ENCODE measurements at regions not wholly inside any gene's neighbourhood (a gene's known extent, or its start where the extent isn't known, plus 50 kb on each side); places are given as distances from the start of the nearest gene placed in this dataset.

GRCh38 chr1:90190523-90190922 lies 195.6 kb downstream of the ZNF326 start:
- in situ Hi-C loops (cut with MboI; ENCODE audit: low pct_unique_long_range_greater_than_20kb, low sequenced_read_pairs) = no loop called here
- no peak for DNase-seq

DNA sequence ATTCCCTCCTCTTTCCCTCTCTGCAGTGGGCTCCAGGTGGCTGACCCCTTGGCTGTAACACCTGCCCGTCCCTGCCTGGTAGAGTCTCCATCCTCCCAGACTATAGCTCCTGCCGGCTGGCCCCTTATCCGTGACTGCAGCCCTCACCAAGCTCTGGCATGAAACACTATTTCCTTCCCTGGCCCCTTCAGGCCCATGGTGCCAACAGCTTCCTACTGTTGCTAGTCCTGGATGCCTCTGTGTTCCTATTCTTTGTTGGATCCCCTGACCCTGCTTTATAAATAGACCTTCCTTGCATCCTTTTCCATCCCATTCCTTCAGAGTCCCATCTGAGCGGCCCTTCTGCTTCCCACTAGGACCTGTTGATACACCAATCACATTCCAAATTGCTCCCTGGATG lies 195.0 kb downstream of the ZNF326 start:
- in situ Hi-C loops (cut with MboI; ENCODE audit: low pct_unique_long_range_greater_than_20kb, low sequenced_read_pairs) = no loop called here
- no peak for DNase-seq

DNA sequence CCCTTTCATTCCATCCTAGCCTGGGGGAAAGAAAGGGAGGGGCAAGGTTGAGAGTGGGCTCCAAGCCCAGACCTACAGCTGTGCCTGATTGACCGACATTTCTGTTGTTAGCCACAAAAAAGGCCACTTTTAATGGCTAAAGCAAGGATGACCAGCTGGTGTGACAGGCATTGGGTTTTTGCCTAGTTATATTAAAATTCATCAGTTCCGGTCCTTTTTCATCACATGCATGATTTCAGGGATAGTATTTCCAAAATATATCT lies 192.3 kb downstream of the ZNF326 start:
- in situ Hi-C loops (cut with MboI; ENCODE audit: low pct_unique_long_range_greater_than_20kb, low sequenced_read_pairs) = no loop called here
- DNase-seq = no peak

DNA sequence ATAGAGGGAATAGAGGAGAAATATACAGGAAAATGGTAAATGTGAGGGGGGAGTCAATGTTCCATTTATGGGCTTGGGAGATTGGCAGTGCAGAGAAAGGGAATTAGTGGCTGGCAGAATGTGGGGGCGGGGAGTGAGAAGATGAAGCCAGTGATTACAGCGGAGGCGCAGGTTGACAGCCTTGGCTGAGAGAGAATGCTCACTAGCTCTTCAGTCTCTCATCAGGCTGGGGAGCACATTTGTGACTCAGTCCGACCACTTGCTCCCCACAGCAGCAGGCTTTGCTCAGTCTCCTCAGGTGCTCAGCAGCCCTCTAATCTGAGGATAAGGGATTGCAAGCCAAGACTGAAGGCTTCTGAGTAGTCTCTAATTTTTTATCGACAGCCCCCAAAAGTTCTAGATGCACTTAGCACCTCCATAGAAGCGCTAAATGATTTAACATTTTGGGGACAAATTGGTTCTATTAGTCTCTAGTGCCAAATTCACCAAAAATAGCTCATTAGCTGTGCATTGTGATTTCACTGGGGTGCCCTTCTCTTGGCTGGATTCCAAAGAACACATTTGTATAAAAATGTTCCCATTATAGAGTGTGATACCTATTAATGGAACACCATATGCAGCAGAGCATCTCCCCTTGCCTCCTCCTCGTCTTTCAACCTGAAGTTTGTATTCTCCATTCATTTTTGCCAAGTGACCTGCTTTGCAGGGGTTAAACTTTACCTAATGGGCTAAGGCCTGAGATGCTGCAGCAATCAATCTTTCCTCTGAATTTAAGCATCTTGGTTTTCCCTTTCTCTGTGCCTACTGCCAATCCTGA lies 191.8 kb downstream of the ZNF326 start:
- in situ Hi-C loops (cut with MboI; ENCODE audit: low pct_unique_long_range_greater_than_20kb, low sequenced_read_pairs) = no loop called here
- DNase-seq = no peak

GRCh38 chr1:90176530-90176929 lies 181.6 kb downstream of the ZNF326 start:
- DNase-seq = no peak
- in situ Hi-C loops (cut with MboI; ENCODE audit: low pct_unique_long_range_greater_than_20kb, low sequenced_read_pairs) = no loop called here

DNA sequence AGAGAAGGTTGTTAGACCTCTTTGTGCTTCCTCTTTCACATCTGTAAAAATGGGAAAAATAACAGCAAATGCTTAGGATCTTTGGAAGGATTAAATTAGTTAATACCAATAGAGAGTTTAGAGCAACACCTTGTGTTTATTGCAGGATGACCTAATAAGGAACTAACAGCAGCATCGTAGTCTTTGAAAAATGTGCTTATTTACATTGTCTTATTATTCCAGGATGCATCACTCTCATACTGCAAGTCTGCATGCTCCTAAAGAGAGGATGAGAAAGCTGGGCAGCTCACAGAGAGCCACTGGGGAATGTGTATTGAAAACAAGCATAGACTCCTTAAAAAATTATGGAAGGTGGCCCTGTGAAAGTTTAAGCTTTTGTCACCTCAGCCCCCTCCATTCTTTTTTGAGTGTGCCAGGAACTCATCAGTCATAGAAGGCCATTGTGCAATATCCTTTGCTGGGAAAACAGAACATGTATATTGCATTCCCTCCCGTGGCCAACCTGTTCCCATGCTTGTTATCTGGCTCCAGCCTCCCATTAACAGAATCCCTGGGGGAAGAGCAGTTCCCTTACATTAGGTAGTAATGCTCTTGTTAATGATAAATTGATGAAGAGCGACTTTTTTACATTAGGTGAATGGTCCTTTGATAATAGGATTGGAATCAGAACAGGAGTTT lies 180.7 kb downstream of the ZNF326 start:
- in situ Hi-C loops (cut with MboI; ENCODE audit: low pct_unique_long_range_greater_than_20kb, low sequenced_read_pairs) = no loop called here
- DNase-seq = no peak

DNA sequence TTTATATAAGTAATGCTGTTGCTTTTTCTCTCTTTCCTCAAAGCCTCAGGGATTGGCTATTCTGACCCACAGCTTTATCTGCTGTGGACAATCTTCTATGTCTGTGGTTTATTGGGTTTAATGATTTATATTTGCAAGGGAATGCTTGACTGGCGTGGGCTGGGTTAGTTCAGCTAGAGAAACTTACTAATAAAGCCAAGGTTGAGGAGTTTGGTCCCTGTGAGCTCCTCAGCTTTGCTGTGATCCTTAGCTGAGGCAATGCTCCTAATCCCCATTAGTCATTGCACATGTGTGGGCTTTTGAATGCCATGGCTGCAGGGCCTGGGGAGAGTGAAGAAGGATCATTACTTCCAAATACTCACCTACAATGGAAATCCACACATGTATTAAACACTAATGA lies 179.3 kb downstream of the ZNF326 start:
- in situ Hi-C loops (cut with MboI; ENCODE audit: low pct_unique_long_range_greater_than_20kb, low sequenced_read_pairs) = no loop called here
- DNase-seq = no peak

- no peak for DNase-seq
- in situ Hi-C loops (cut with MboI; ENCODE audit: low pct_unique_long_range_greater_than_20kb, low sequenced_read_pairs) = no loop called here
Observed at GRCh38 chr1:90162216-90162615, 167.3 kb downstream of the ZNF326 start.

- in situ Hi-C loops (cut with MboI; ENCODE audit: low pct_unique_long_range_greater_than_20kb, low sequenced_read_pairs) = no loop called here
Observed at GRCh38 chr1:90161625-90162024, 166.7 kb downstream of the ZNF326 start.

GRCh38 chr1:90155721-90156487 lies 161.0 kb downstream of the ZNF326 start:
- in situ Hi-C loops (cut with MboI; ENCODE audit: low pct_unique_long_range_greater_than_20kb, low sequenced_read_pairs) = no loop called here
- no peak for DNase-seq

More at GRCh38 chr1:90161625-90162024, 166.7 kb downstream of the ZNF326 start:
- no peak for DNase-seq

DNA sequence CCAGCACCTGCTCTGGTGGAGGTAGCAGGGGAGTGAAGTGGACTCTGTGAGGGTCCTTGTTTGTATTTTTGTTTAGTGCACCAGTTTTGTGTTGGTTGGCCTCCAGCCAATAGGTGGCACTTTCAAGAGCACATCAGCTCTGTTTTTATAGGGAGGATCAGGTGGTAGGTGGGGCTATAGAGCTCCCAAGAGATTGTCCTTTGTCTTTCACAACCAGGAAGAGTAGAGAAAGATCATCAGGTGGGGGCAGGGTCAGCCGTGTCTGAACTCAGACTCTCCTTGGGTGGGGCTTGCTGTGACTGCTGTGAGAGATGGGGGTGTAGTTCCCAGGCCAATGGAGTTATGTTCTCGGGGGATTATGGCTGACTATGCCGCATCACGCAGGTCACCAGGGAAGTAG lies 159.8 kb downstream of the ZNF326 start:
- in situ Hi-C loops (cut with MboI; ENCODE audit: low pct_unique_long_range_greater_than_20kb, low sequenced_read_pairs) = no loop called here
- DNase-seq = no peak

DNA sequence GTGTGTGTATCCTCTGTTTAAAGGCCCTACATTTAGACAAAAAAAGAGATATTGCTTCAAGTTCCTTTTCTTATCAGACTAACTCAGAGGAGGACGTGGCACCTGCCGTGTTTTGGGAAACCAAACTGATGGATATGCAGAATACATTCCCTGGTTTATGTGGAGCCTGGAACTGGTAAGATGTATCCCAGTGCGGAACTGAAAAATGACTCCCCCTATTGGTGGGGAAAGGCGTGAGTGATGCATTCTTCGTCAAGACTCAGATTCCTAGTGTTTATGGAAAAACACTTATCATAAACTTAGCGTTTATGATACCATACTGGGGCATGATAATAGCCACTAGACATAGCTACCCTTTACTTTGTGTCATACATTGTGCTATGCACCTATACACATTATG lies 154.2 kb downstream of the ZNF326 start:
- in situ Hi-C loops (cut with MboI; ENCODE audit: low pct_unique_long_range_greater_than_20kb, low sequenced_read_pairs) = no loop called here
- no peak for DNase-seq

DNA sequence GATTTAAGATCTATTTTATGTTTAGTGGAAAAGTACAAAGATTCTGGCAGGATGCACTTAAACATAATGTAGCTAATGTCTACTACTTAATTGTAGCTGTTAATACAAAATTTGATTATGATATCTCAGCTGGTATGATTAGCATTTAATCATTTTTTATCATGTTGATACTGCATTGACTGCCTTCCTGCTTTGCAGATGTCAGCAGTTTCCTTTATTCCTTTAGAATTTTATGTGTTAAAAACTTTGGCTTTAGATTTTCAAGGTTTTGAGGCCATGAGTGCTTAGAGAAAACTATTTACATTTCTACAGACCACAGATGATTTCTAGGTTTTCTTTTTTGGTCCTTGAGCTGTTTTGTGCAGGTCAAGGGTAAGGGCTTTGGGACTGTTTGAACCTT lies 152.2 kb downstream of the ZNF326 start:
- no peak for DNase-seq
- in situ Hi-C loops (cut with MboI; ENCODE audit: low pct_unique_long_range_greater_than_20kb, low sequenced_read_pairs) = no loop called here

DNA sequence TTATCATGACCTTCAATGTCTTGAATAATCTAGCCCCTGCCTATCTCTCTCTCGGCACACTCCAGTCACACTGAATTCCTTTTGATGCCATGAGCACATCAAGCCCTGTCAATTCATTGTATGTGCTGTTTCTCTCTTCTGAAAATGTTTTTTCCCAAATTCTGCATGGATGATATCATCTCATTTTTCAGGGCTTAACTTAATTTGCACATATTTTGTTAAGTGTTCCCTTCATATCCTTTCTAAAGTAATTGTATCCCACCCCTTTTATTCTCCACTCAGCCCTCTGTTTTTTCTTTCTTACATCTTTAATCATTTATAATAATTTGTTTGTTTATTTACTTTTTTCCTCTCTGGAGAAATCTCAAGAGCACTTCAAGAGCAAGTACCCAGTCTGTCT lies 149.9 kb downstream of the ZNF326 start:
- DNase-seq = no peak
- in situ Hi-C loops (cut with MboI; ENCODE audit: low pct_unique_long_range_greater_than_20kb, low sequenced_read_pairs) = no loop called here

- DNase-seq = no peak
Observed at GRCh38 chr1:90143591-90143990, 148.7 kb downstream of the ZNF326 start.

GRCh38 chr1:90142697-90143096 lies 147.8 kb downstream of the ZNF326 start:
- in situ Hi-C loops (cut with MboI; ENCODE audit: low pct_unique_long_range_greater_than_20kb, low sequenced_read_pairs) = no loop called here
- DNase-seq = no peak

More at GRCh38 chr1:90143591-90143990, 148.7 kb downstream of the ZNF326 start:
- in situ Hi-C loops (cut with MboI; ENCODE audit: low pct_unique_long_range_greater_than_20kb, low sequenced_read_pairs) = no loop called here

DNA sequence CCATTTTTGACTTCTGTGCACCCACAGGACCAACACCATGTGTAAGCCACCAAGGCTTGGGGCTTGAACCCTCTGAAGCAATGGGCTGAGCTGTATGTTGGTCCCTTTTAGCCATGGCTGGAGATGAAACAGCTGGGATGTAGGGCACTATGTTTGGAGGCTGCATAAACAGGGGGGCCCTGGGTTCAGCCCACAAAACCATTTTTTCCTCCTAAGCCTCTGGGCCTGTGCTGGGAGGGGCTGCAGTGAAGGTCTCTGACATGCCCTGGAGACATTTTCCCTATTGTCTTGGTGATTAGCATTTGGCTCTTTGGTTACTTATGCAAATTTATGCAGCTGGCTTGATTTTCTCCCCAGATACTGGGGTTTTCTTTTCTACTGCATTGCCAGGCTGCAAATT lies 144.9 kb downstream of the ZNF326 start:
- in situ Hi-C loops (cut with MboI; ENCODE audit: low pct_unique_long_range_greater_than_20kb, low sequenced_read_pairs) = no loop called here
- no peak for DNase-seq

DNA sequence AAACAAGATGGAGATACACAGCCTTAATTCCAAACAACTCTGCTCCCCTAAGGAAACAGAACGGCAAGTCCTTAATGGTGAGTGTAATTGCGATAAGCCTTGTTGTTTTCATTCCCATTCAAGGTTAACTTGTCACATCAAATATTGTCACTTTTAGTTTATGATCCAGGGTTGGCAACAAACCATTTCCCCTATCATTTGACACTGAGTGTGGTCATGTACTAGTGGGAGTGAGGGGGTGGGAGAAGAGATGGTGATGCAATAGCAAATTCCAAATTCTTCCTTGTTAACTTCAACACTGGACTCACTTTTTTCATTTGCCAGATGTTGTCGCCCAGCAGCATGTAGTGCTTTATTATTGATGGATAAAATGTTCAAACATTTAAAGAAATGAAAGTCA lies 140.4 kb downstream of the ZNF326 start:
- in situ Hi-C loops (cut with MboI; ENCODE audit: low pct_unique_long_range_greater_than_20kb, low sequenced_read_pairs) = no loop called here
- no peak for DNase-seq

DNA sequence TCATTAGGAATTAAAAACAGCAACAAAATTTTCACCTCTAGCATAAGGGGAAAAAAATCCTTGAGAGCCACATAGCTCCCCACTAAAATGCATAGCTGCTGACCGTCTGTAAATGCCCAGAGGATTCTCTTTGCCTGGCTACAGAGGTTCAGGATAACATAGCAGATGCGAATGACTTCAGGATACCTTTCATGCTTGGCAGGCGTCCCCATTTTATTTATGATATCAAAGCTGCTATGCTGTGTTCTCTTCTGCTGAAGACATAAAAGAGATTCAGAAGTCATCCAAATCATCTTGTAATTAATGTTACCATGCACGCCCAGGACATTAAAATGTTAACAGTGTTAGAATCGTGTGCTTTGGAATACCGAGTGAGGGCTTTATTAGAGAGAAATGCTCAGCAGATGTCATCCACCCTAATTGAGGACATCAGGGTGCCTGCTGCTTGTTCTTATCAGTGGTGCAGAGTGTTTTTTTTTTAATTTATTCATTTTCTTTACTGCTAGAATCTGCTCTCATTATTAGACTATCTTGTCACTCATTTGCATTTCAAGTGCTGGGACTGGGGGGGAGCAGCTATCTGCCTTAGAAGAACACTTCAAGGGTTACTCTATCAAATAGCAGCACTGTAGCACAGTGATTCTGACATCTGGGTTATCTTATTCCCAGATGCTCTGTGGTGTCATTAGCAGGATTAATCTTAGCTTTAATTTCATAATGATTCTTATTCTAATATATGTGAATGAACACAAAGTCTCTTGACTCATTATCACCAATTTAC lies 139.5 kb downstream of the ZNF326 start:
- in situ Hi-C loops (cut with MboI; ENCODE audit: low pct_unique_long_range_greater_than_20kb, low sequenced_read_pairs) = no loop called here
- no peak for DNase-seq

DNA sequence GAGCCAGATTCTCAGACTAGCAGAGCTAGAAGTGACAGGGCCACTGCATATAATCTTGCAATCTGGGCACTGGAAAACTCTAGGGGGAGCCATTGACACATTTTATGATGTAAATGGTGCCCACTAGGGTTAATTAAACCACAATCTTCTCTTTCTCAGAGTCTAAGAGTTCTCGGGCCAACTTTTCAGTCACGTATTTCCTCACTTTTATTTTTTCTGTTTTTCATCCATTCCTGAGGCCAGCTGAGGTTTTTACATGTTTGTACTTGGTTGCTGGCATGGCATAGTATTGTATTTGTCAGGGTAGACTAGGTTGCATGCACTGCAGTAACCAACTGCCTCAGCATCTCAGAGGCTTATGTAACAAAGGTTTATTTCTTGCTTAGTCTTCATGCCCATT lies 138.2 kb downstream of the ZNF326 start:
- peak; percentile 49 for DNase-seq
- in situ Hi-C loops (cut with MboI; ENCODE audit: low pct_unique_long_range_greater_than_20kb, low sequenced_read_pairs) = no loop called here
